ENCODE measurements at regions not wholly inside any gene's neighbourhood (a gene's known extent, or its start where the extent isn't known, plus 50 kb on each side); places are given as distances from the start of the nearest gene placed in this dataset.

DNA sequence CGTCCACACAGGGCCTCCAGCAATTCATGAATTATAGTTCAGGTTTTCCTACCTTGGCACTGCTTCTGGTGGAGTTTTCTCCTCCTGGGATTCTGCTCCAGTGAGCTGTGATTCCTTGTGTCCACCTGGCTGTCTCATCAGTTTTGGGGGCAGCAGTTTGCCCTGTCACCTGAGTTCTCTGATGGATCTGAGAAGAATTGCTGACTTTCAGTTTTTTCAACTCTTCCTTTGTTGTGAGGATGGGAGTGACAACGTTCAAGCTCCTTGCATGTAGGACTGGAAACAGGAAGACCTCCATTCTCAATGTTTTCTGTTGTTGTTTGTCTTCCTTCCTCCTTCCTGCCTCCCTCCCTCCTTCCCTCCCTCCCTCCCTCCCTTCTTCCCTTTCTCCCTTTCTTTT, 359.0 kb downstream of the TSN start:
- no peaks in the 10 kb centered on the region for H3K4me1 ChIP-seq
- H3K9me3 ChIP-seq = peaks cover 4% of the 10 kb centered on the region
- no peaks in the 10 kb centered on the region for H3K36me3 ChIP-seq (ENCODE audit: insufficient read depth in 1 of 2, low read depth in 1 of 2)
- ATAC-seq = no peak
- no peak for DNase-seq
- H3K4me3 ChIP-seq = no peak overlapping the region
- TF ChIP-seq, protein P1, sequence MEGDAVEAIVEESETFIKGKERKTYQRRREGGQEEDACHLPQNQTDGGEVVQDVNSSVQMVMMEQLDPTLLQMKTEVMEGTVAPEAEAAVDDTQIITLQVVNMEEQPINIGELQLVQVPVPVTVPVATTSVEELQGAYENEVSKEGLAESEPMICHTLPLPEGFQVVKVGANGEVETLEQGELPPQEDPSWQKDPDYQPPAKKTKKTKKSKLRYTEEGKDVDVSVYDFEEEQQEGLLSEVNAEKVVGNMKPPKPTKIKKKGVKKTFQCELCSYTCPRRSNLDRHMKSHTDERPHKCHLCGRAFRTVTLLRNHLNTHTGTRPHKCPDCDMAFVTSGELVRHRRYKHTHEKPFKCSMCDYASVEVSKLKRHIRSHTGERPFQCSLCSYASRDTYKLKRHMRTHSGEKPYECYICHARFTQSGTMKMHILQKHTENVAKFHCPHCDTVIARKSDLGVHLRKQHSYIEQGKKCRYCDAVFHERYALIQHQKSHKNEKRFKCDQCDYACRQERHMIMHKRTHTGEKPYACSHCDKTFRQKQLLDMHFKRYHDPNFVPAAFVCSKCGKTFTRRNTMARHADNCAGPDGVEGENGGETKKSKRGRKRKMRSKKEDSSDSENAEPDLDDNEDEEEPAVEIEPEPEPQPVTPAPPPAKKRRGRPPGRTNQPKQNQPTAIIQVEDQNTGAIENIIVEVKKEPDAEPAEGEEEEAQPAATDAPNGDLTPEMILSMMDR (IDR thresholded peaks at IDR 0.05) = no peak
- no peak overlapping the region for H3K27ac ChIP-seq
- intact Hi-C loops (cut with DNase I) = no loop called here
- peaks cover 0 to 1% (median 0%) of the 10 kb centered on the region in 3 donors for H3K27me3 ChIP-seq (ENCODE audit: insufficient read depth in 3 of 3, low read length in 2 of 3)
- WGBS, 3 donors = 30 to 43% (median 40%) methylated on average over 2 of the region's 2 CpGs

DNA sequence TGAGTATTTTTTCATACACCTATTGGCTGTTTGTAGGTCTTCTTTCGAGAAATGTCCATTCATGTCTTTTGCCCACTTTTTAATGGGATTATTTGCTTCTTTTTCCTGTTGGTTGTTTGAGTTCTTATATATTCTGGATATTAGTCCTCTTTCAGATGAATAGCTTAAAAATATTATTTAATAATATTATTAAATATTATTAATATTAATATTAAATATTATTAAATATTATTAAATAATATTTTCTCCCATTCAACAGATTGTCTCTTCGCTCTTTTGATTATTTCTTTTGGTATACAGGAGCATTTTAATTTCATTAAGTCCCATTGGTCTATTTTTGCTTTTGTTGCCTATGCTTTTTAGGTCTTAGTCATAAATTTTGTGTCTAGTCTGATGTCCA, 361.9 kb downstream of the TSN start:
- no peak for DNase-seq
- Histone ChIP-seq H3K4me1 (no peaks in the 10 kb centered on the region), H3K9me3 (peaks cover 4% of the 10 kb centered on the region), H3K27me3 (ENCODE audit: insufficient read depth in 3 of 3, low read length in 2 of 3) (no peaks in the 10 kb centered on the region), H3K36me3 (ENCODE audit: insufficient read depth in 1 of 2, low read depth in 1 of 2) (no peaks in the 10 kb centered on the region), H3K27ac (no peak overlapping the region), H3K4me3 (no peak overlapping the region)
- intact Hi-C loops (cut with DNase I) = no loop called here
- TF ChIP-seq, protein P1 (IDR thresholded peaks at IDR 0.05) = no peak
- ATAC-seq = no peak
- 84 to 96% (median 94%) methylated on average over 2 of the region's 2 CpGs for WGBS, 3 donors

GRCh38 chr2:122129399-122129798, 373.9 kb downstream of the TSN start:
- WGBS, 3 donors = 90 to 95% (median 90%) methylated on average over 1 of the region's 1 CpG

DNA sequence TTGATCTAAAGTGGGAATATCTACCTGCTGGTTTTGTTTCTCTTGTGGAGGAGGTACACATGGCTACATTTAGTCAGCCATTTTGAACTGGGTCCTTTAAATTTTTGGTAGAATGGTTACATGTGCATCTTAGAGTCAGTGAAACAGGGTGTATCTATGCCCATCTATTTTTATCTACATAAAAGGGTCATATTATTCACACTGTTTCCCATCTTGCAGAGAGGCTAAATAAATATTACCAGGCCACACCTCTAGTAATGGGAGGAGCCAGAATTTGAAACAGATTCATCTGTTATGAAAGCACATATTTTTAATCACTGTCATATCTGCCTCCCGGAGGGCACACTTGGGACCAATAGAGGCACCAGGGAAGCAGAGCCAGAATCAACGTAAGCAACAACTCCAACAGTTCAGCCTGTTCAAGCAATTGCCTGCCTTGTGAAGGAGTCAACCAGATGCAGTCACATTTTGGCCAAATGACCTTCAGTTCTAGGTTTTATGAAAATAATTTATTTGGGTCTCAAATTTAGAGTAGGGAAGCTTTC, 376.8 kb downstream of the TSN start:
- 17 to 61% (median 38%) methylated on average over 2 of the region's 2 CpGs for WGBS, 3 donors
- Histone ChIP-seq H3K27ac (no peak overlapping the region), H3K9me3 (peaks cover 18% of the 10 kb centered on the region), H3K4me3 (no peak overlapping the region), H3K36me3 (ENCODE audit: insufficient read depth in 1 of 2, low read depth in 1 of 2) (no peaks in the 10 kb centered on the region), H3K4me1 (no peaks in the 10 kb centered on the region), H3K27me3 (ENCODE audit: insufficient read depth in 3 of 3, low read length in 2 of 3) (no peaks in the 10 kb centered on the region)
- DNase-seq = no peak
- TF ChIP-seq, protein P1 (IDR thresholded peaks at IDR 0.05) = no peak
- intact Hi-C loops (cut with DNase I) = no loop called here
- no peak for ATAC-seq

More at GRCh38 chr2:122129399-122129798, 373.9 kb downstream of the TSN start:
- DNase-seq (no peak), ATAC-seq (no peak)
- H3K4me1 ChIP-seq = no peaks in the 10 kb centered on the region
- intact Hi-C loops (cut with DNase I) = no loop called here
- peaks cover 22% of the 10 kb centered on the region for H3K9me3 ChIP-seq
- no peak overlapping the region for H3K27ac ChIP-seq
- no peaks in the 10 kb centered on the region for H3K36me3 ChIP-seq (ENCODE audit: insufficient read depth in 1 of 2, low read depth in 1 of 2)
- TF ChIP-seq, protein P1 (IDR thresholded peaks at IDR 0.05) = no peak
- H3K4me3 ChIP-seq = no peak overlapping the region
- no peaks in the 10 kb centered on the region for H3K27me3 ChIP-seq (ENCODE audit: insufficient read depth in 3 of 3, low read length in 2 of 3)
